Central memory CD8-positive, alpha-beta T cell (primary cell): ENCODE measurements at regions not wholly inside any gene's neighbourhood (a gene's known extent, or its start where the extent isn't known, plus 50 kb on each side); places are given as distances from the start of the nearest gene placed in this dataset.
"Not testable (repeated sequence)": the region's sequence is repeated elsewhere in the genome, so short reads cannot be mapped to it uniquely, and the experiment has no call there.

Experiments used
- ATAC-seq: fragments of 150-1000 bp; cut with Tn5 transposase; replicated peaks from 2 replicates; pipeline ENCODE4 v1.10.0; 2022; ENCODE audit warnings: mild to moderate bottlenecking, moderate FRiP score, moderate number of reproducible peaks; ENCODE audit not compliant: poor library complexity, severe bottlenecking; ENCODE audit errors: extremely low read depth
- DNase-seq, 2 donors: peaks; one replicate each; pipeline ENCODE4 v3.0.0; 2021; ENCODE audit warnings: low spot score in 2 of 2
- H3K27ac Mint-ChIP-seq: one replicate; pipeline ENCODE4 v1.8.0; 2022; ENCODE audit warnings: low read depth, mild to moderate bottlenecking, moderate library complexity, mixed read lengths
- H3K27me3 Mint-ChIP-seq: one replicate; pipeline ENCODE4 v1.8.0; 2022; ENCODE audit warnings: mixed read lengths
- H3K36me3 Mint-ChIP-seq: one replicate; pipeline ENCODE4 v1.8.0; 2022; ENCODE audit warnings: mild to moderate bottlenecking, moderate library complexity, mixed read lengths; ENCODE audit not compliant: insufficient read depth
- H3K4me1 Mint-ChIP-seq: one replicate; pipeline ENCODE4 v1.8.0; 2022; ENCODE audit warnings: mixed read lengths
- H3K4me3 Mint-ChIP-seq: one replicate; pipeline ENCODE4 v1.8.0; 2022; ENCODE audit warnings: mild to moderate bottlenecking, moderate library complexity, mixed read lengths
- H3K9me3 Mint-ChIP-seq: one replicate; pipeline ENCODE4 v1.8.0; 2022; ENCODE audit warnings: mixed read lengths

GRCh38 chr3:86828751-86829150 lies 162.2 kb downstream of the VGLL3 start:
- H3K27ac Mint-ChIP-seq, result no peak overlapping the region
- H3K4me1 Mint-ChIP-seq, result no peaks in the 10 kb centered on the region
- DNase-seq (no peak), ATAC-seq (no peak)
- peaks cover 27% of the 10 kb centered on the region for H3K9me3 Mint-ChIP-seq
- H3K4me3 Mint-ChIP-seq, result no peak overlapping the region
- H3K27me3 Mint-ChIP-seq, result no peaks in the 10 kb centered on the region
- peaks cover 2% of the 10 kb centered on the region for H3K36me3 Mint-ChIP-seq

- peaks cover 27% of the 10 kb centered on the region for H3K9me3 Mint-ChIP-seq
These were observed 163.4 kb downstream of the VGLL3 start for GRCh38 chr3:86827582-86827981.

GRCh38 chr3:86826292-86826691 lies 164.7 kb downstream of the VGLL3 start:
- Mint-ChIP-seq H3K9me3 (peaks cover 32% of the 10 kb centered on the region), H3K27me3 (no peaks in the 10 kb centered on the region), H3K4me1 (no peaks in the 10 kb centered on the region), H3K36me3 (peaks cover 2% of the 10 kb centered on the region), H3K4me3 (no peak overlapping the region), H3K27ac (no peak overlapping the region)
- DNase-seq (no peak), ATAC-seq (no peak)

More at GRCh38 chr3:86827582-86827981, 163.4 kb downstream of the VGLL3 start:
- H3K4me3 Mint-ChIP-seq, ATAC-seq, H3K27me3 Mint-ChIP-seq, H3K27ac Mint-ChIP-seq, DNase-seq, H3K36me3 Mint-ChIP-seq, H3K4me1 Mint-ChIP-seq: not testable (repeated sequence)

- Mint-ChIP-seq H3K36me3 (no peaks in the 10 kb centered on the region), H3K9me3 (peaks cover 11% of the 10 kb centered on the region), H3K4me3 (no peak overlapping the region), H3K27ac (no peak overlapping the region), H3K4me1 (no peaks in the 10 kb centered on the region), H3K27me3 (no peaks in the 10 kb centered on the region)
- ATAC-seq (no peak), DNase-seq (no peak)
These were observed 175.1 kb downstream of the VGLL3 start for GRCh38 chr3:86815880-86816279.

GRCh38 chr3:86814918-86815655 lies 175.9 kb downstream of the VGLL3 start:
- DNase-seq (no peak), ATAC-seq (no peak)
- no peak overlapping the region for H3K27ac Mint-ChIP-seq
- H3K4me3 Mint-ChIP-seq, result no peak overlapping the region
- no peaks in the 10 kb centered on the region for H3K36me3 Mint-ChIP-seq
- no peaks in the 10 kb centered on the region for H3K27me3 Mint-ChIP-seq
- no peaks in the 10 kb centered on the region for H3K4me1 Mint-ChIP-seq
- H3K9me3 Mint-ChIP-seq, result peaks cover 10% of the 10 kb centered on the region

GRCh38 chr3:86814321-86814720 lies 176.6 kb downstream of the VGLL3 start:
- peaks cover 10% of the 10 kb centered on the region for H3K9me3 Mint-ChIP-seq
- DNase-seq (no peak), ATAC-seq (no peak)
- no peaks in the 10 kb centered on the region for H3K27me3 Mint-ChIP-seq
- H3K27ac Mint-ChIP-seq, result no peak overlapping the region
- H3K4me1 Mint-ChIP-seq, result no peaks in the 10 kb centered on the region
- H3K4me3 Mint-ChIP-seq, result no peak overlapping the region
- H3K36me3 Mint-ChIP-seq, result no peaks in the 10 kb centered on the region

GRCh38 chr3:86801921-86802320 lies 189.0 kb downstream of the VGLL3 start:
- H3K9me3 Mint-ChIP-seq, result peaks cover 27% of the 10 kb centered on the region
- H3K4me1 Mint-ChIP-seq, result no peaks in the 10 kb centered on the region
- H3K27me3 Mint-ChIP-seq, result no peaks in the 10 kb centered on the region
- no peak for ATAC-seq
- no peaks in the 10 kb centered on the region for H3K36me3 Mint-ChIP-seq
- DNase-seq, result no peak
- H3K4me3 Mint-ChIP-seq, result no peak overlapping the region
- no peak overlapping the region for H3K27ac Mint-ChIP-seq

GRCh38 chr3:86801066-86801465 lies 189.9 kb downstream of the VGLL3 start:
- Mint-ChIP-seq H3K36me3 (no peaks in the 10 kb centered on the region), H3K9me3 (peaks cover 23% of the 10 kb centered on the region), H3K4me1 (no peaks in the 10 kb centered on the region), H3K27me3 (no peaks in the 10 kb centered on the region), H3K27ac (no peak overlapping the region), H3K4me3 (no peak overlapping the region)
- ATAC-seq (no peak), DNase-seq (no peak)

- no peak for ATAC-seq
- Mint-ChIP-seq H3K4me3 (no peak overlapping the region), H3K9me3 (peaks cover 14% of the 10 kb centered on the region), H3K36me3 (no peaks in the 10 kb centered on the region), H3K4me1 (no peaks in the 10 kb centered on the region), H3K27me3 (no peaks in the 10 kb centered on the region), H3K27ac (no peak overlapping the region)
- DNase-seq, result no peak
These were observed 190.8 kb downstream of the VGLL3 start for GRCh38 chr3:86800116-86800515.

GRCh38 chr3:86797946-86798345 lies 193.0 kb downstream of the VGLL3 start:
- Mint-ChIP-seq H3K4me1 (no peaks in the 10 kb centered on the region), H3K4me3 (no peak overlapping the region), H3K27ac (no peak overlapping the region), H3K27me3 (no peaks in the 10 kb centered on the region), H3K9me3 (no peaks in the 10 kb centered on the region), H3K36me3 (no peaks in the 10 kb centered on the region)
- DNase-seq, result no peak
- no peak for ATAC-seq

GRCh38 chr3:86794361-86795065 lies 196.4 kb downstream of the VGLL3 start:
- no peaks in the 10 kb centered on the region for H3K9me3 Mint-ChIP-seq
- H3K27ac Mint-ChIP-seq, result no peak overlapping the region
- ATAC-seq (no peak), DNase-seq (no peak)
- no peak overlapping the region for H3K4me3 Mint-ChIP-seq
- H3K36me3 Mint-ChIP-seq, result peaks cover 2% of the 10 kb centered on the region
- H3K27me3 Mint-ChIP-seq, result no peaks in the 10 kb centered on the region
- no peaks in the 10 kb centered on the region for H3K4me1 Mint-ChIP-seq

GRCh38 chr3:86793786-86794185 lies 197.2 kb downstream of the VGLL3 start:
- Mint-ChIP-seq H3K27me3 (no peaks in the 10 kb centered on the region), H3K9me3 (no peaks in the 10 kb centered on the region), H3K36me3 (peaks cover 2% of the 10 kb centered on the region), H3K27ac (no peak overlapping the region), H3K4me1 (no peaks in the 10 kb centered on the region), H3K4me3 (no peak overlapping the region)
- no peak for ATAC-seq
- DNase-seq, result no peak

- Mint-ChIP-seq H3K9me3 (no peaks in the 10 kb centered on the region), H3K4me1 (no peaks in the 10 kb centered on the region), H3K27me3 (no peaks in the 10 kb centered on the region), H3K27ac (no peak overlapping the region), H3K36me3 (peaks cover 2% of the 10 kb centered on the region), H3K4me3 (no peak overlapping the region)
- DNase-seq (no peak), ATAC-seq (no peak)
These were observed 198.6 kb downstream of the VGLL3 start for GRCh38 chr3:86792316-86792715.
